ENCODE measurements at regions not wholly inside any gene's neighbourhood (a gene's known extent, or its start where the extent isn't known, plus 50 kb on each side); places are given as distances from the start of the nearest gene placed in this dataset.

DNA sequence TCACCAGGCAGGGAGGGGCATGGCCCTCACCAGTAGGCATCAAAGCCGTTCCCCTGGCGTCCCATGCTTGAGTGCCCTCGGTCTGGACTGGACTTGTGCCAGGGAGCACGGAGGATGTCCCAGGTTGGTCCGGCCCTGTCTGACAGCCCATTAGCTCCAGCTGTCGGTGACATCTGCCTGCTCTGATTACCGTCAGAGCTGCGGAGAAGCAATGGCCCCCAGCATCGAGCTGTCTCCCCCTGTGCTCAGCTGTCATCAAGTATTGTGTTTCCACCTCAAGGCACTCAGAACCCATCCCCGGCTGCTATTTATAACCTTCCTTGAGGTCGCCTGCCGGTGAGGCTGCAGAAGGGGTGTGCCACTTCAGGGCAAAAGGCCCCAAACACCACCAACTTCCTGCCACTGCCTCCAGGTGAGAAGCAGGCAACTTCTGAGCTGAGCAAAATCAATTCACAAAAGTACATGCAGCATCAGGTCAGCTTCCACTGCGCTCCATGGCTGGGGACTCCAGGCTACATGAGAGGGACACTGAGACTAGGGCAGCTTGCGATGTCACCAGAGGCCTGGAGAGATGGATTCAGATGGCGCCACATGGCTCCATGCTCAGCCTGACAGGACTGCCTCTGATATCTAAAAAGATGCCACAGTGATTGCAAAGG lies 142.7 kb downstream of the C5orf15 start (continued):
- TF ChIP-seq, protein P1, sequence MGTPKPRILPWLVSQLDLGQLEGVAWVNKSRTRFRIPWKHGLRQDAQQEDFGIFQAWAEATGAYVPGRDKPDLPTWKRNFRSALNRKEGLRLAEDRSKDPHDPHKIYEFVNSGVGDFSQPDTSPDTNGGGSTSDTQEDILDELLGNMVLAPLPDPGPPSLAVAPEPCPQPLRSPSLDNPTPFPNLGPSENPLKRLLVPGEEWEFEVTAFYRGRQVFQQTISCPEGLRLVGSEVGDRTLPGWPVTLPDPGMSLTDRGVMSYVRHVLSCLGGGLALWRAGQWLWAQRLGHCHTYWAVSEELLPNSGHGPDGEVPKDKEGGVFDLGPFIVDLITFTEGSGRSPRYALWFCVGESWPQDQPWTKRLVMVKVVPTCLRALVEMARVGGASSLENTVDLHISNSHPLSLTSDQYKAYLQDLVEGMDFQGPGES (IDR thresholded peaks at IDR 0.05), result no peak
- TF ChIP-seq RB1 (IDR thresholded peaks at IDR 0.05; ENCODE audit: borderline replicate concordance) (no peak), E2F4 (IDR thresholded peaks at IDR 0.05; ENCODE audit: low read depth, low read length) (no peak), KAT2A (conservative IDR thresholded peaks at IDR 0.05; ENCODE audit: control insufficient read depth, low read depth, low read length) (no peak), PBX3 (IDR thresholded peaks at IDR 0.05; ENCODE audit: insufficient replicate concordance, low read depth, low read length) (peak; percentile 43), NFYB (IDR thresholded peaks at IDR 0.05; ENCODE audit: insufficient read depth, low read depth, low read length) (no peak), GABPA (IDR thresholded peaks at IDR 0.05; ENCODE audit: low read depth) (no peak), EZH2 (IDR thresholded peaks at IDR 0.05; ENCODE audit: borderline replicate concordance, control insufficient read depth, low read depth, low read length) (no peak), RELA (IDR thresholded peaks at IDR 0.05; ENCODE audit: borderline replicate concordance, partially characterized antibody) (no peak), ZNF384 (IDR thresholded peaks at IDR 0.05; ENCODE audit: borderline replicate concordance, low read depth, low read length) (no peak), ZBTB40 (IDR thresholded peaks at IDR 0.05; ENCODE audit: borderline replicate concordance) (no peak), KLF5 (IDR thresholded peaks at IDR 0.05; ENCODE audit: partially characterized antibody) (no peak), SUZ12 (IDR thresholded peaks at IDR 0.05; ENCODE audit: unreplicated experiment) (no peak), POLR2A (IDR thresholded peaks at IDR 0.05; ENCODE audit: low read depth, low read length) (no peak), MTA2 (IDR thresholded peaks at IDR 0.05; ENCODE audit: low read depth) (peak; percentile 54; the same call in 1 of the 2 replicates), BACH1 (IDR thresholded peaks at IDR 0.05; ENCODE audit: borderline replicate concordance) (peak; percentile 34; the same call in 1 of the 2 replicates), SREBF1 (IDR thresholded peaks at IDR 0.05; ENCODE audit: low read length) (no peak), NFIC (IDR thresholded peaks at IDR 0.05; ENCODE audit: low read depth, low read length) (no peak), FOS (IDR thresholded peaks at IDR 0.05; ENCODE audit: borderline replicate concordance, extremely low read depth, insufficient read length) (no peak), SPI1 (IDR thresholded peaks at IDR 0.05; ENCODE audit: borderline replicate concordance, insufficient read depth, low read depth, low read length) (no peak)
- TF ChIP-seq, protein P2, sequence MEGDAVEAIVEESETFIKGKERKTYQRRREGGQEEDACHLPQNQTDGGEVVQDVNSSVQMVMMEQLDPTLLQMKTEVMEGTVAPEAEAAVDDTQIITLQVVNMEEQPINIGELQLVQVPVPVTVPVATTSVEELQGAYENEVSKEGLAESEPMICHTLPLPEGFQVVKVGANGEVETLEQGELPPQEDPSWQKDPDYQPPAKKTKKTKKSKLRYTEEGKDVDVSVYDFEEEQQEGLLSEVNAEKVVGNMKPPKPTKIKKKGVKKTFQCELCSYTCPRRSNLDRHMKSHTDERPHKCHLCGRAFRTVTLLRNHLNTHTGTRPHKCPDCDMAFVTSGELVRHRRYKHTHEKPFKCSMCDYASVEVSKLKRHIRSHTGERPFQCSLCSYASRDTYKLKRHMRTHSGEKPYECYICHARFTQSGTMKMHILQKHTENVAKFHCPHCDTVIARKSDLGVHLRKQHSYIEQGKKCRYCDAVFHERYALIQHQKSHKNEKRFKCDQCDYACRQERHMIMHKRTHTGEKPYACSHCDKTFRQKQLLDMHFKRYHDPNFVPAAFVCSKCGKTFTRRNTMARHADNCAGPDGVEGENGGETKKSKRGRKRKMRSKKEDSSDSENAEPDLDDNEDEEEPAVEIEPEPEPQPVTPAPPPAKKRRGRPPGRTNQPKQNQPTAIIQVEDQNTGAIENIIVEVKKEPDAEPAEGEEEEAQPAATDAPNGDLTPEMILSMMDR (IDR thresholded peaks at IDR 0.05 in 2 of 3, conservative IDR thresholded peaks at IDR 0.05 in 1 of 3; ENCODE audit: control insufficient read depth in 2 of 3, extremely low read depth in 1 of 3, insufficient read depth in 1 of 3, low read depth in 3 of 3, low read length in 3 of 3), result peak in 2 of 3 experiments; percentile 5 to 9; a peak in 1 of 6 replicates
